Loucy (cell line): ENCODE measurements at regions not wholly inside any gene's neighbourhood (a gene's known extent, or its start where the extent isn't known, plus 50 kb on each side); places are given as distances from the start of the nearest gene placed in this dataset.
"Not testable (repeated sequence)": the region's sequence is repeated elsewhere in the genome, so short reads cannot be mapped to it uniquely, and the experiment has no call there.

Source experiments
- EZH2phosphoT487 ChIP-seq: fragments of 200-600 bp; IDR thresholded peaks from 2 replicates; pipeline ENCODE4 v1.6.1; 2018; ENCODE audit warnings: antibody characterized with exemption, mild to moderate bottlenecking, moderate library complexity, borderline replicate concordance
- TF ChIP-seq, protein P1 (sequence below): fragments of 200-600 bp; sonication (generic); conservative IDR thresholded peaks from 2 replicates; pipeline ENCODE4 v1.5.1; 2014; ENCODE audit warnings: mild to moderate bottlenecking, antibody characterized with exemption, low read length

DNA sequence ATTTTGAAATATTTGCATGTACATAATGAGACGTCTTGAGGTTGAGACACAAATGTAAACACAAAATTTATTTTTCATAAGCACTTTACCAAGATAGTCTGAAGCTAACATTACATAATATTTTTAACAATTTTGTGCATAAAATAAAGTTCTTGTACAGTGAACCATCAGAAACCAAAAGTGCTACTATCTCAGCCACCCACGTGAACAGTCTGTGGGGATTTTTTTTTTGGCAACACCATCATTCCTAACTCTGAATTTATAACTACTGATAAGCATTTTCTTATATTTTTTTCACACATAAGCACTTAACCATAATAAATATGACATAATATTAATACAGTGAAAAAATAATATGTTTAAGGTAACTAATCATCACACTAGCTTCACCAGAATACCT, 62.9 kb upstream of the RUBCNL start:
- TF ChIP-seq, protein P1, sequence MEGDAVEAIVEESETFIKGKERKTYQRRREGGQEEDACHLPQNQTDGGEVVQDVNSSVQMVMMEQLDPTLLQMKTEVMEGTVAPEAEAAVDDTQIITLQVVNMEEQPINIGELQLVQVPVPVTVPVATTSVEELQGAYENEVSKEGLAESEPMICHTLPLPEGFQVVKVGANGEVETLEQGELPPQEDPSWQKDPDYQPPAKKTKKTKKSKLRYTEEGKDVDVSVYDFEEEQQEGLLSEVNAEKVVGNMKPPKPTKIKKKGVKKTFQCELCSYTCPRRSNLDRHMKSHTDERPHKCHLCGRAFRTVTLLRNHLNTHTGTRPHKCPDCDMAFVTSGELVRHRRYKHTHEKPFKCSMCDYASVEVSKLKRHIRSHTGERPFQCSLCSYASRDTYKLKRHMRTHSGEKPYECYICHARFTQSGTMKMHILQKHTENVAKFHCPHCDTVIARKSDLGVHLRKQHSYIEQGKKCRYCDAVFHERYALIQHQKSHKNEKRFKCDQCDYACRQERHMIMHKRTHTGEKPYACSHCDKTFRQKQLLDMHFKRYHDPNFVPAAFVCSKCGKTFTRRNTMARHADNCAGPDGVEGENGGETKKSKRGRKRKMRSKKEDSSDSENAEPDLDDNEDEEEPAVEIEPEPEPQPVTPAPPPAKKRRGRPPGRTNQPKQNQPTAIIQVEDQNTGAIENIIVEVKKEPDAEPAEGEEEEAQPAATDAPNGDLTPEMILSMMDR, result not testable (repeated sequence)
- TF ChIP-seq EZH2phosphoT487, result not testable (repeated sequence)
